Left renal pelvis (tissue), 4 donors: ENCODE measurements at regions not wholly inside any gene's neighbourhood (a gene's known extent, or its start where the extent isn't known, plus 50 kb on each side); places are given as distances from the start of the nearest gene placed in this dataset.

Experiments used
- DNase-seq, 4 donors: peaks; one replicate each; pipeline ENCODE4 v3.0.0-alpha.2; 2013; ENCODE audit warnings: low read depth in 4 of 4, low spot score in 3 of 4

DNA sequence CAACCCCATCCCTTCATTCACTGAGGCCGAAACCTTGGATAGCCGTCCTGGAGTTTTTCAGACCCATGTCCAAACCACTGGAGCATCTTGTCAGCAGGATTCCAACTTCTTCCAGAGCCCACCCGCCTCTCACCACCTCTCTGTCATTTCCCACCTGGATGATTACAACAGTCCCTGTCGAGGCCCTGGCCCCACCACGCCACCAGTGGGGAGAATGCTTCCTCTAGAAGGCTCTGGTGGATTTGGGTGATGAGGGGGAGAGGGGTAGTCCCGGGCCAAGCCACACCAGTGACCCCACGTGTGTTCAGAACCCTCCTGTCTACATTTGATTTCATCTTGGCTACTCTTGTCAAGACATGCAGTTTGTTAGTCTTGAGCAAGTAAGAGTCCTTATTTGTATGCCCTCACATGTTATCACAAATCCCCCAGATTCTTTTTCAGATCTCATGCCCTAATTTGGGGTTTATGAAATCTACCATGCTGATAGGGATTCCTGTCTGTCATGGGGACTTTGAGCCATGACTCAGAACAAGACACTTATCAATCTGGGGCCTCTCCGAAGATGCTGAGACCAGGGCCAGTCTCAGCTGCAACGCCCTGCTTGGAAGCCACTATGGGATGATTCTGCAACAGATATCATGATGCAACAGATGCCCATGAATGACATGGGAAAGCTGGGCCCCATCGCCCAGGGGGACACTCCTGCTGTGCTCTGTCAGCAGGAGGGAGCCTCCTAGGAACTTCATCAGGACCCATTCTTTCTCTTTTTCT lies 186.1 kb downstream of the ZFP36L2 start:
- DNase-seq: no peak

DNA sequence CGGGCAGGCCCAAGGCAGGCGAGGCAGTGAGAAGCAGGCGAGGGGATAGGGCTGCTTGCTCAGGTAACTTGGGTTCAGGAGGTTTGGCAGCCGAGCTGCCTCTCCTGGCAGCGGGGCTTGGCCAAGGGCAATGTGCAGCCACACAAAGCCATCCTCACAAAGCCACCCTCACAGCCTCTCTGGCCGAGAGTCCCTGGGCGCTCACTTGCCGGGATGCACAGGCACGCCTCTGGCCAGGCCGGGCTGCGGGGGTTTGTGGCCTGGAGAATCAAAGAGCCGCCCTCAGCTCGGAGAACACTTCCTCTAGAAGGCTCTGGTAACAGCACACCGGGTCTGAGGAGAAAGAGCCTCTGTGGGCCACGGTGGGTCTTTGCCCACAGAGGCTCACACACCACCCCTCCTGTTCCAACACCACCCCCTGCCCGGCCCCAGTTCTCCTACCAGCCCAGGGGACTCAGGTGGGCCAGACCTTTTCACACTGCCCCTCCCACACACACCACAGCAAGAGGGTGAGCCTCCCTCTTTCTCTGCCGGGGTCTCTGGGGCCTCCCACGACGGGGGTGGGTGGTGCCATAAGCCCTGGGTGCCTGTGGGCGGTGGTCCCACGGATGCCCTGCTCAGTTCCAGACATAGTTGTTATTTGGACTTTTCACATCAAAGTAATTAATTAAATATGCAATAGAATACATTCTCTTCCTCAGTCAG lies 186.9 kb downstream of the ZFP36L2 start:
- DNase-seq: no peak

DNA sequence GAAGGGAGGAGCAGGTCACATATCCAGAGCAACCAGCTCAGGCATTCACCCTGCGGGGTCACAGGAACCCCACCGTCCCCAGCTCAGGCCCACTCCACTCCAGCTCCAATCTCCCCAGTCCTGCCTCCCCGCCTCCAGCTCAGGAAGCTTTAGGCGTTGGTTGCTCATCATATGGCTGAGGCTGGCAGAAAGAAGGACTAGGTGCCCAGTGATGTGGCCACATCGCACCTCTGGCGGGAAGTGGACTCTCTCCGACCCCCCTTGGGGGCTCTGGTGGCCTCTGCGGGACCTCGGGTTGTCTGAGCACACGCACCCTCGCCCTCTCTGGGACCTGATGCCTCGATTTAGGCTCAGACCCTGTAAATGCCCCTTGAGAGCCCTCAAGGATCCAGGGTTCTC lies 187.7 kb downstream of the ZFP36L2 start:
- DNase-seq: no peak

DNA sequence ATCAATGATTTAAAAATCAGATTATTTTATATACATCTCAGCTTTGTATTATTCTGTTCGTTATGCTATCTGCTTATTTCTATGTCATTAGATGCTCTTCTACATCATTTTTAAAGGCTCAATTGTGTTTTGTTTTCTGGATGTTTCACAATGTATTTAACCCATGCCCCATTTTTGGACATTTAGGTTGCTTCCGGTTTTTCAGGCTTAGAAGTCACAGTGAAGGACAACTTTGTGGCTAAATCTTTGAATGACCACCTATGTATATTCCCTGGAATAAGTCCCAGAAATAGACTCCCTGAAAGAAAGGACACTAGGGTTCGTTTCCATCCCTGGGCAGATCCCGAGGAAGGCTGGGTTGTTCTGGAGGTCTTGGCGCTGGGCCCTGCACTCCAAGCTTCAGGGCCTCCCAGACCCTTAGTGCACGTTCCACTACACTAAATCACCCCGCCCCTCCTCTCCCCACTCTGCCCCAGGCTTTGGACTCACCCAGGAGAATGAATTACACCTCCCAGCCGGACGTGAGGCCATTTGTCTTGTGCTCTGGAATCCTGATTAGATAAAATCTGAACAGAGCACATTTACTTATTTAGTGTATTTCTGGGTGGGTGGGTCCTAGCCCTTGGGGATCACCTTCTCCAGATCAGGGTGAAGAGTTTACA lies 188.2 kb downstream of the ZFP36L2 start:
- DNase-seq: no peak

DNA sequence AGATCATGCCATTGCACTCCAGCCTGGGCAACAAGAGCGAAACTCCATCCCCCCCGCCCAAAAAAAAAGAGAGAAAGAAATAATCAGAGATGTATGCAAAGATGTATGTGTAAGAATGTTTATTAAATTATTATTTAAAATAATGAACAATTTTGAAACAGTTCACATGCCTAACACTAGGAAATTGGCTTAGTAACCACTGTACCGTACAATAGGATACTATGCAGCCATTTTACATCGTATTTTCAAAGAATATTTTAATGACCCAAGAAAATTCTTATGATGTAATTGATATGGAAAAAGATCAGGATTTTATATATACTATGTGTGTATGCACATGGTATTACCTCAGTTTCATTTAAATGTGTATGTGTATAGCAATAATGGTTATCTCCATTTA lies 190.5 kb downstream of the ZFP36L2 start:
- DNase-seq: no peak

- no peak for DNase-seq
Observed at GRCh38 chr2:43034921-43035320, 191.5 kb downstream of the ZFP36L2 start.

- DNase-seq: no peak
Observed at GRCh38 chr2:43034242-43034619, 192.2 kb downstream of the ZFP36L2 start.

GRCh38 chr2:43033466-43034241 lies 192.8 kb downstream of the ZFP36L2 start:
- DNase-seq: no peak

DNA sequence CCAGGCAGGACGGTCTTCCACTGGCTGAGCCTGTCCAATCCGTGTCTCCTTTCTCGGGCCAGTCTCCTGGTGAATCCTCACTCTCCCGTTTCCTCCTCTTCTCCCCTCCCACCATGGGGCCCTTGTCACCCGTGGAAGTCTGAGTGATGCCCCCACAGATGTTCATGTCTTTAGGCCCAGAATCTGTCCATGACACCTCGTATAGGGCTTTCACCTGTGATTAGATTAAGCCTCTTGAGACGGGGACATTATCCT lies 193.5 kb downstream of the ZFP36L2 start:
- DNase-seq: no peak

- no peak for DNase-seq
Observed at GRCh38 chr2:43032213-43033015, 194.0 kb downstream of the ZFP36L2 start.

DNA sequence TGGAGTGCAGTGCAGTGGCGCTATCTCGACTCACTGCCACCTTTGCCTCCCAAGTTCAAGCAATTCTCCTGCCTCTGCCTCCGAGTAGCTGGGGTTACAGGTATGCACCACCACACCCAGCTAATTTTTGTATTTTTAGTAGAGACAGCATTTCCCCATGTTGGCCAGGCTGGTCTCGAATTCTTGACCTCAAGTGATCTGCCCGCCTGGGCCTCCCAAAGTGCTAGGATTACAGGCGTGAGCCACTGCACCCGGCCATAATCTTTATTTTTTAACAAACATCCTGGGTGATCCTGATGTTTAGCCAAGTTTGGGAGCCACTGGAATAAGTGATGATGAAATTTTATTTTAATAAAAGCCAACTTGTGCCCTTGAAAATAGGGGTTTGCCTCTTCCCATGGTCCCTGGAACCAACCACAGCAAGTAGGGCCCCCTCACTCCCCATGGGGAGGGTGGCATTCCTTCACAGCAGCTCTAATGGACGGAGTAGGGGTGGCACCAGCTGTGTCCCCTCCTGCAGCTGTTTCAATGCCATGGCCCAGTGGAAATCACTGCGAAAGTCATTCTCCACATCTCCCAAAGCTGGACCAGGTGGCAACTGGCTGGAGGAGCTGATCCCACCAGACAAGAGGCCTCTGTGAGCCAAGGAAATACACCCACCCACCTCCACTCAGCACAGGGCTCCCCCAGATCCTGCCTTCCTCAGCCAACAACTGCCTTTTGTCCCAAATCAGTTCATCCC lies 194.8 kb downstream of the ZFP36L2 start:
- no peak for DNase-seq

GRCh38 chr2:43030551-43031307 lies 195.7 kb downstream of the ZFP36L2 start:
- DNase-seq: no peak

GRCh38 chr2:43029186-43029585 lies 197.2 kb downstream of the ZFP36L2 start:
- no peak for DNase-seq

DNA sequence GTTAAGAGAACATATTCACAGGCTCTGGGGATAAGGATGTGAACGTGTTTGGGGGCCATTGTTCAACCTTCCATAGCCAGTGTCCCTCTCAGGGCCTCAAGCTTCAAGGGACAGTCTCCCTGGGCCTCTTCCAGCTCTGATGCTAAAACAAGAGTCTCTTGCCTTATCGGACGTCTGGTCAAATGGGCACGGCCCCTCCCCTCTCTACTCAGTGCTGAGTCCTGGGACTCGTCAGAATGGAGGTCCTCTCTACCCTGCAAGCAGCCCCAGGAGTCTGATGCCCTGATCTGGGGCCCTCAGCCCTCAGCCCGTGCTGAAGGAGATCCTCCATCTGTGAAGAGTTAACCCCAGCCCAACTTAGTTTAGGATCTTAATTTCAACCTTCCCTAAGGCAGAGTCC lies 198.2 kb downstream of the ZFP36L2 start:
- no peak for DNase-seq

- DNase-seq: no peak
Observed at GRCh38 chr2:43027097-43027873, 199.1 kb downstream of the ZFP36L2 start.

- no peak for DNase-seq
Observed at GRCh38 chr2:43026426-43027096, 199.8 kb downstream of the ZFP36L2 start.

GRCh38 chr2:43025709-43026295 lies 200.6 kb downstream of the ZFP36L2 start:
- DNase-seq: no peak
